Testis (tissue), 2 donors: ENCODE measurements at regions not wholly inside any gene's neighbourhood (a gene's known extent, or its start where the extent isn't known, plus 50 kb on each side); places are given as distances from the start of the nearest gene placed in this dataset.

Experiments
- CTCF ChIP-seq, 3 experiments: fragments of 450-650 bp in 2 of 3; fragments of 200-600 bp in 1 of 3; sonication (generic) in 1 of 3; IDR thresholded peaks; one replicate each; pipeline ENCODE4 v1.5.1; 2016 to 2019; ENCODE audit warnings: antibody characterized with exemption in 3 of 3, mild to moderate bottlenecking in 2 of 3, moderate library complexity in 1 of 3
- POLR2A ChIP-seq: fragments of 450-650 bp; IDR thresholded peaks from one replicate; pipeline ENCODE4 v1.6.1; 2017; ENCODE audit warnings: antibody characterized with exemption, mild to moderate bottlenecking, moderate library complexity

GRCh38 chr2:19139386-19139785, 219.0 kb downstream of the OSR1 start:
- TF ChIP-seq CTCF (IDR thresholded peaks at IDR 0.05) (no peak), POLR2A (no peak)
